SK-N-SH (cell line): ENCODE measurements at regions not wholly inside any gene's neighbourhood (a gene's known extent, or its start where the extent isn't known, plus 50 kb on each side); places are given as distances from the start of the nearest gene placed in this dataset.

Source experiments
- CTCF ChIA-PET: fragments of 300-600, 350-600 bp; formaldehyde crosslinking; extraction: SDS; loops from one replicate; lab custom pipeline; 2021; lab: Yijun Ruan, JAX
- POLR2A ChIA-PET: fragments of 350-600 bp; sonication (Branson Sonifier 250); formaldehyde crosslinking; extraction: SDS; loops from one replicate; lab custom pipeline; 2020; ENCODE audit warnings: antibody characterized with exemption, inconsistent platforms; lab: Yijun Ruan, JAX
- DNase-seq: peaks from one replicate; pipeline ENCODE4 v3.0.0; 2012
- H2AFZ ChIP-seq: fragments of 200-600 bp; sonication (generic); 2 replicates; pipeline ENCODE4 v1.8.1; 2016; ENCODE audit warnings: antibody characterized with exemption, mild to moderate bottlenecking, low read depth
- H3F3A ChIP-seq: fragments of 200-600 bp; sonication (generic); replicated peaks from 2 replicates; pipeline ENCODE3; 2016; ENCODE audit warnings: antibody characterized with exemption, mild to moderate bottlenecking; ENCODE audit not compliant: insufficient read depth
- H3K27ac ChIP-seq, 2 experiments: fragments of 200-500 bp in 1 of 2; fragments of 200-600 bp in 1 of 2; sonication (Bioruptor generic) in 1 of 2; sonication (generic), shearing (Covaris generic) in 1 of 2; 2 replicates each; pipeline versions ENCODE4 v1.5.1 to v1.6.1; 2014 to 2016; ENCODE audit warnings: low read depth in 2 of 2, inconsistent platforms in 1 of 2, low read length in 1 of 2, mild to moderate bottlenecking in 1 of 2, mixed read lengths in 1 of 2
- H3K27me3 ChIP-seq: fragments of 200-600 bp; sonication (generic), shearing (Covaris generic); 2 replicates; pipeline ENCODE4 v1.6.1; 2016; ENCODE audit warnings: mixed run types; ENCODE audit not compliant: insufficient read depth
- H3K36me3 ChIP-seq, 2 experiments: fragments of 200-500 bp in 1 of 2; fragments of 200-600 bp in 1 of 2; sonication (Bioruptor generic) in 1 of 2; sonication (generic) in 1 of 2; replicated peaks in 1 of 2; 2 replicates each; pipeline versions ENCODE3 to v1.5.1; 2014 to 2016; ENCODE audit warnings: low read length in 1 of 2, mild to moderate bottlenecking in 1 of 2; ENCODE audit not compliant: insufficient read depth in 2 of 2, control insufficient read depth in 1 of 2
- H3K4me1 ChIP-seq, 2 experiments: fragments of 200-500 bp in 1 of 2; fragments of 200-600 bp in 1 of 2; sonication (Bioruptor generic) in 1 of 2; sonication (generic), shearing (Covaris generic) in 1 of 2; 2 replicates each; pipeline versions ENCODE4 v1.5.1 to v1.6.1; 2014 to 2016; ENCODE audit warnings: low read depth in 1 of 2, low read length in 1 of 2, mixed run types in 1 of 2; ENCODE audit not compliant: insufficient read depth in 2 of 2, control insufficient read depth in 1 of 2
- H3K4me2 ChIP-seq: fragments of 200-600 bp; sonication (generic), shearing (Covaris generic); 2 replicates; pipeline ENCODE4 v1.6.1; 2017; ENCODE audit warnings: mixed run types
- H3K4me3 ChIP-seq, 2 experiments: fragments of 200-500 bp in 1 of 2; fragments of 200-600 bp in 1 of 2; sonication (Bioruptor generic) in 1 of 2; sonication (generic), shearing (Covaris generic) in 1 of 2; 2 replicates each; pipeline versions ENCODE4 v1.5.1 to v1.8.1; 2014 to 2016; ENCODE audit warnings: low read depth in 2 of 2, inconsistent platforms in 1 of 2, low read length in 1 of 2, mild to moderate bottlenecking in 1 of 2, mixed read lengths in 1 of 2, moderate library complexity in 1 of 2
- H3K79me2 ChIP-seq: fragments of 200-600 bp; sonication (generic); 2 replicates; pipeline ENCODE4 v1.8.1; 2017; ENCODE audit warnings: mild to moderate bottlenecking; ENCODE audit not compliant: insufficient read depth
- H3K9ac ChIP-seq: fragments of 200-600 bp; sonication (generic); 2 replicates; pipeline ENCODE4 v1.6.1; 2017; ENCODE audit warnings: mixed run types
- H3K9me2 ChIP-seq: fragments of 200-600 bp; sonication (generic); 2 replicates; pipeline ENCODE4 v1.6.1; 2017; ENCODE audit warnings: mixed run types
- H3K9me3 ChIP-seq: fragments of 200-600 bp; sonication (generic); 2 replicates; pipeline ENCODE4 v1.6.1; 2017; ENCODE audit warnings: mixed run types, mild to moderate bottlenecking, moderate library complexity
- H4K20me1 ChIP-seq: fragments of 200-600 bp; sonication (generic); 2 replicates; pipeline ENCODE4 v1.6.1; 2017; ENCODE audit warnings: mild to moderate bottlenecking, mixed run types; ENCODE audit not compliant: insufficient read depth
- CHD2 ChIP-seq: fragments of 150-350 bp; IDR thresholded peaks from 2 replicates; pipeline ENCODE4 v1.6.1; 2018; ENCODE audit warnings: low read length; ENCODE audit not compliant: partially characterized antibody
- FOSL2 ChIP-seq: IDR thresholded peaks from 2 replicates; pipeline ENCODE4 v1.4.0; 2012; ENCODE audit warnings: low read depth, mild to moderate bottlenecking, moderate library complexity, borderline replicate concordance
- GATA2 ChIP-seq: sonication (generic); formaldehyde crosslinking; IDR thresholded peaks from 2 replicates; pipeline ENCODE4 v1.5.0; 2020; ENCODE audit warnings: mild to moderate bottlenecking, missing genetic modification reagents
- MXI1 ChIP-seq: IDR thresholded peaks from 2 replicates; pipeline ENCODE4 v1.6.1; 2012; ENCODE audit warnings: mild to moderate bottlenecking, low read depth, low read length, improper control_type of control experiment
- NFIC ChIP-seq: IDR thresholded peaks from 2 replicates; pipeline ENCODE4 v1.4.0; 2012; ENCODE audit warnings: borderline replicate concordance
- REST ChIP-seq: IDR thresholded peaks from 2 replicates; pipeline ENCODE4 v1.6.1; 2012; ENCODE audit warnings: mild to moderate bottlenecking, low read depth, low read length, moderate library complexity
- TCF12 ChIP-seq: IDR thresholded peaks from 2 replicates; pipeline ENCODE4 v1.4.0; 2012
- YY1 ChIP-seq: IDR thresholded peaks from 2 replicates; pipeline ENCODE4 v1.4.0; 2012; ENCODE audit warnings: low read depth, mild to moderate bottlenecking
- WGBS: methylation state at CpG from one replicate; pipeline ENCODE4 v1.1.6; 2017; ENCODE audit warnings: low lambda C conversion rate; 5-methylcytosine and 5-hydroxymethylcytosine counted together
- TF ChIP-seq, protein P1 (sequence below): fragments of 150-350 bp; IDR thresholded peaks from 2 replicates; pipeline ENCODE4 v1.6.1; 2017; ENCODE audit warnings: antibody characterized with exemption, low read length, low read depth, borderline replicate concordance

DNA sequence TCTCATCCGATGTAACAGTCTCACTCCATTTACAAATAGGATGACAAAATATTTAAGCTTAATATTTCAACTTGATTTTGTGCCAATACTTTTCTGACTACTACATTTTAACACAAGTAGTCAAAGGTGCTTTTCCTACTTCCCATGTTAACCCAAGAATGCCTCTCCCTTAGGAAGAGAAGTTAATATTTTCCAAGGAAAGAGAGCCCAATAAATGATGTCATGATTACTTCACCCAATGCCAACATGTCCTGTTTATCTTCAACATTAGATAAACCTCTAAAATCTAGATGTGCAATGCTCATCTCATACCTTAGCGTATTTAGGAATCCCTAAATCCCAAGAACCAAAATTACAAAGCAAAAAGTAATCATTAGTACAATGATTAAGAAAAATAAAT lies 156.7 kb upstream of the TENT5A start:
- Histone ChIP-seq H3F3A (no peaks in the 10 kb centered on the region), H3K4me1 (no peaks in the 10 kb centered on the region; a peak in 2 of 4 replicates), H3K27me3 (no peaks in the 10 kb centered on the region), H3K27ac (no peak overlapping the region), H2AFZ (no peak overlapping the region), H3K9me3 (no peaks in the 10 kb centered on the region), H3K79me2 (no peaks in the 10 kb centered on the region), H3K4me3 (no peak overlapping the region), H3K9ac (no peak overlapping the region), H3K36me3 (no peaks in the 10 kb centered on the region), H3K4me2 (no peak overlapping the region), H4K20me1 (no peaks in the 10 kb centered on the region), H3K9me2 (no peaks in the 10 kb centered on the region)
- ChIA-PET POLR2A (no interaction called here), CTCF (interaction anchor here (2.3 kb wide), 1 partner anchor 21 kb away, joined by 5 read pairs; no protein-coding TSS in a partner anchor)
- no peak for DNase-seq
- WGBS = 89% methylated on average over 2 of the region's 2 CpGs
- TF ChIP-seq, protein P1, sequence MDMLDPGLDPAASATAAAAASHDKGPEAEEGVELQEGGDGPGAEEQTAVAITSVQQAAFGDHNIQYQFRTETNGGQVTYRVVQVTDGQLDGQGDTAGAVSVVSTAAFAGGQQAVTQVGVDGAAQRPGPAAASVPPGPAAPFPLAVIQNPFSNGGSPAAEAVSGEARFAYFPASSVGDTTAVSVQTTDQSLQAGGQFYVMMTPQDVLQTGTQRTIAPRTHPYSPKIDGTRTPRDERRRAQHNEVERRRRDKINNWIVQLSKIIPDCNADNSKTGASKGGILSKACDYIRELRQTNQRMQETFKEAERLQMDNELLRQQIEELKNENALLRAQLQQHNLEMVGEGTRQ = no peak

GRCh38 chr6:81906709-81907204 lies 154.3 kb upstream of the TENT5A start:
- no peaks in the 10 kb centered on the region; a peak in 1 of 4 replicates for H3K4me1 ChIP-seq
- no peak overlapping the region for H3K27ac ChIP-seq
- POLR2A ChIA-PET = no interaction called here
- WGBS = 97% methylated on average over 2 of the region's 2 CpGs
- no peak for DNase-seq
- TF ChIP-seq GATA2 (CRISPR knock-in tag) (no peak), TCF12 (no peak), NFIC (no peak), YY1 (no peak)
- TF ChIP-seq, all 33 proteins: peak for 0
- Histone ChIP-seq H2AFZ (no peak overlapping the region), H3K79me2 (no peaks in the 10 kb centered on the region), H3K9ac (no peak overlapping the region), H3K9me3 (no peaks in the 10 kb centered on the region), H3K36me3 (no peaks in the 10 kb centered on the region), H3F3A (no peaks in the 10 kb centered on the region), H3K9me2 (no peaks in the 10 kb centered on the region), H3K4me2 (no peak overlapping the region), H4K20me1 (no peaks in the 10 kb centered on the region), H3K27me3 (no peaks in the 10 kb centered on the region), H3K4me3 (no peak overlapping the region)
- CTCF ChIA-PET = interaction anchor here (2.3 kb wide), 1 partner anchor 23 kb away, joined by 5 read pairs; no protein-coding TSS in a partner anchor

- Histone ChIP-seq H3K4me2 (no peak overlapping the region), H2AFZ (no peak overlapping the region), H3K36me3 (no peaks in the 10 kb centered on the region), H3K9me3 (no peaks in the 10 kb centered on the region), H3K27me3 (no peaks in the 10 kb centered on the region), H3K27ac (no peak overlapping the region), H3K4me1 (no peaks in the 10 kb centered on the region; a peak in 1 of 4 replicates), H3K79me2 (no peaks in the 10 kb centered on the region), H3K9me2 (no peaks in the 10 kb centered on the region), H3K4me3 (no peak overlapping the region), H3F3A (no peaks in the 10 kb centered on the region), H4K20me1 (no peaks in the 10 kb centered on the region), H3K9ac (no peak overlapping the region)
- TF ChIP-seq CHD2 (no peak), MXI1 (no peak), FOSL2 (no peak), REST (no peak)
- no peak for DNase-seq
- ChIA-PET CTCF (no interaction called here), POLR2A (no interaction called here)
- 97% methylated on average over 3 of the region's 3 CpGs for WGBS
Observed at GRCh38 chr6:81906041-81906440, 153.6 kb upstream of the TENT5A start.
